Adrenal gland (tissue), 9 donors: ENCODE measurements at regions not wholly inside any gene's neighbourhood (a gene's known extent, or its start where the extent isn't known, plus 50 kb on each side); places are given as distances from the start of the nearest gene placed in this dataset.

Experiments used
- DNase-seq, 7 donors: peaks; one replicate each; pipeline ENCODE4 v3.0.0-alpha.2; 2019 to 2020
- H3K27ac ChIP-seq, 5 donors: fragments of 200-600 bp; sonication (generic) in 4 of 5; 1 replicate in 3 of 5; 2 replicates in 2 of 5; pipeline versions ENCODE4 v1.5.1 to v1.8.0; 2016 to 2020; ENCODE audit warnings: mild to moderate bottlenecking in 1 of 5
- H3K27me3 ChIP-seq: fragments of 200-600 bp; 2 replicates; pipeline ENCODE4 v1.8.0; 2021
- H3K36me3 ChIP-seq, 2 donors: fragments of 200-600 bp; replicated peaks in 1 of 2; 1 replicate in 1 of 2; 2 replicates in 1 of 2; pipeline versions ENCODE4 v1.5.1 to v1.8.0; 2018 to 2022
- H3K4me1 ChIP-seq, 2 donors: fragments of 200-600 bp; replicated peaks in 1 of 2; 1 replicate in 1 of 2; 2 replicates in 1 of 2; pipeline versions ENCODE4 v1.5.1 to v1.8.0; 2018 to 2021
- H3K4me3 ChIP-seq, 4 donors: fragments of 200-600 bp; sonication (generic) in 3 of 4; one replicate each; pipeline ENCODE4 v1.5.1; 2016 to 2018
- H3K9me3 ChIP-seq, 3 donors: fragments of 200-600 bp; sonication (generic) in 1 of 3; replicated peaks in 1 of 3; 1 replicate in 2 of 3; 2 replicates in 1 of 3; pipeline versions ENCODE4 v1.5.1 to v1.8.0; 2016 to 2021
- POLR2A ChIP-seq, 2 donors: fragments of 450-650 bp; IDR thresholded peaks; one replicate each; pipeline ENCODE4 v1.6.1; 2017; ENCODE audit warnings: antibody characterized with exemption in 2 of 2, mild to moderate bottlenecking in 2 of 2, moderate library complexity in 1 of 2
- WGBS, 4 donors: extraction: QIAGEN DNeasy Blood & Tissue Kit in 2 of 4; methylation state at CpG; one replicate each; pipeline versions ENCODE4 v1.1.5 to v1.1.7; 2013 to 2017; 5-methylcytosine and 5-hydroxymethylcytosine counted together
- intact Hi-C, 2 donors: fragments of 100-400 bp; cut with DNase I; formaldehyde crosslinking; loops; one replicate each; pipeline versions ENCODE4 v1.14.1 to v1.15.0; 2022 to 2023
- TF ChIP-seq, protein P1 (sequence below), 6 experiments: fragments of 450-650 bp in 4 of 6; fragments of 200-600 bp in 2 of 6; sonication (generic) in 1 of 6; IDR thresholded peaks; 1 replicate in 5 of 6; 2 replicates in 1 of 6; pipeline versions ENCODE4 v1.5.1 to v1.8.0; 2016 to 2021; ENCODE audit warnings: antibody characterized with exemption in 6 of 6, mild to moderate bottlenecking in 2 of 6, moderate library complexity in 1 of 6
- donor health status: healthy with polysubstance abuse.
- donor health status: Bipolar disorder and iron deficiency.
- donor health status: DM: yes; HTN: yes; CAD: no.
- donor health status: DM: no; HTN: no; CAD: no.
- donor health status: DM: no; HTN: no; CAD: no.

DNA sequence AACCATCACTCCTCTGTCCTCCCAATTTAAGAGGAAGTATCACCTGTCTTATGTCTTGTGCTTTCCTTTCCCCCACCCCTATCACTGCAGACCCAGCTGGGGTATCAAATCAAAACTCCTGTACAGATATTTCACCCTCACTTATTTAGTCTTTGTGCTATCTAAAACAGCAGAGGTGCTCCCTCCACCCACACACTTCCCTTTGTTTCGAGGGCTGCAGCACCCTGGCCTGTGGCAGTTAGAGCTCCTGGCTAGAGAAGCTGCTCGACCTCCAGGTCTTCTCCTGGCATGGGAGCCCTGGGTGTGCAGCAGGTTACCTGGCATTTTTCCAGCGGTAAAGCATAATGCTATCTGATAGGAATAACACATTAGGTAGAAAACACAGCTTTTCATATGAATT lies 181.4 kb upstream of the BCL6 start:
- Histone ChIP-seq H3K4me1 (no peaks in the 10 kb centered on the region), H3K4me3 (no peak overlapping the region), H3K9me3 (no peaks in the 10 kb centered on the region), H3K27me3 (no peaks in the 10 kb centered on the region), H3K27ac (no peak overlapping the region), H3K36me3 (no peaks in the 10 kb centered on the region)
- 79 to 87% (median 83%) methylated on average over 3 of the region's 3 CpGs for WGBS, 4 donors
- TF ChIP-seq, protein P1, sequence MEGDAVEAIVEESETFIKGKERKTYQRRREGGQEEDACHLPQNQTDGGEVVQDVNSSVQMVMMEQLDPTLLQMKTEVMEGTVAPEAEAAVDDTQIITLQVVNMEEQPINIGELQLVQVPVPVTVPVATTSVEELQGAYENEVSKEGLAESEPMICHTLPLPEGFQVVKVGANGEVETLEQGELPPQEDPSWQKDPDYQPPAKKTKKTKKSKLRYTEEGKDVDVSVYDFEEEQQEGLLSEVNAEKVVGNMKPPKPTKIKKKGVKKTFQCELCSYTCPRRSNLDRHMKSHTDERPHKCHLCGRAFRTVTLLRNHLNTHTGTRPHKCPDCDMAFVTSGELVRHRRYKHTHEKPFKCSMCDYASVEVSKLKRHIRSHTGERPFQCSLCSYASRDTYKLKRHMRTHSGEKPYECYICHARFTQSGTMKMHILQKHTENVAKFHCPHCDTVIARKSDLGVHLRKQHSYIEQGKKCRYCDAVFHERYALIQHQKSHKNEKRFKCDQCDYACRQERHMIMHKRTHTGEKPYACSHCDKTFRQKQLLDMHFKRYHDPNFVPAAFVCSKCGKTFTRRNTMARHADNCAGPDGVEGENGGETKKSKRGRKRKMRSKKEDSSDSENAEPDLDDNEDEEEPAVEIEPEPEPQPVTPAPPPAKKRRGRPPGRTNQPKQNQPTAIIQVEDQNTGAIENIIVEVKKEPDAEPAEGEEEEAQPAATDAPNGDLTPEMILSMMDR (IDR thresholded peaks at IDR 0.05): no peak
- TF ChIP-seq POLR2A (IDR thresholded peaks at IDR 0.05): no peak
- no peak for DNase-seq
- intact Hi-C loops: no loop called here

DNA sequence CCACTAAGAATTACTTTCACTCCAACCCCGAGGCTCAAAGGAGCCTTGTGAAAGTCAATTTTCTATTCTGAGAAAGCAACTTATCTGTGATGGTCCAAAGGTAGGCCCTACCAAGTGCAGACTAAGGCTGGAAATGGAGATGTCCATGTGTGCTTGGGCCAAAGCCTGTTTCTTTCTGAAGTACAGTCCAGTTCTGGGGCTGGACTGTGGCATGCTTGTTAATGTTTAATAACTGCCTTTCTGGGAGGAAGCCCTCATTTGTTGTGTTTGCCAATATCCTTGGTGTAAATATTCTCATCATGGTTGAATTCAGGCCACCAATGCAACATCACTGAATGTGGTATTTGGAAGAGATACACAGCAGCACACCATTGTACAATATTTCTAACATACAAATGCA lies 182.3 kb upstream of the BCL6 start:
- Histone ChIP-seq H3K27ac (no peak overlapping the region), H3K9me3 (no peaks in the 10 kb centered on the region), H3K36me3 (no peaks in the 10 kb centered on the region), H3K27me3 (no peaks in the 10 kb centered on the region), H3K4me1 (no peaks in the 10 kb centered on the region), H3K4me3 (no peak overlapping the region)
- TF ChIP-seq, protein P1 (IDR thresholded peaks at IDR 0.05): no peak
- no peak for TF ChIP-seq POLR2A (IDR thresholded peaks at IDR 0.05)
- WGBS, 4 donors: 88 to 95% (median 92%) methylated on average over 1 of the region's 1 CpG
- DNase-seq: no peak
- intact Hi-C loops: no loop called here

DNA sequence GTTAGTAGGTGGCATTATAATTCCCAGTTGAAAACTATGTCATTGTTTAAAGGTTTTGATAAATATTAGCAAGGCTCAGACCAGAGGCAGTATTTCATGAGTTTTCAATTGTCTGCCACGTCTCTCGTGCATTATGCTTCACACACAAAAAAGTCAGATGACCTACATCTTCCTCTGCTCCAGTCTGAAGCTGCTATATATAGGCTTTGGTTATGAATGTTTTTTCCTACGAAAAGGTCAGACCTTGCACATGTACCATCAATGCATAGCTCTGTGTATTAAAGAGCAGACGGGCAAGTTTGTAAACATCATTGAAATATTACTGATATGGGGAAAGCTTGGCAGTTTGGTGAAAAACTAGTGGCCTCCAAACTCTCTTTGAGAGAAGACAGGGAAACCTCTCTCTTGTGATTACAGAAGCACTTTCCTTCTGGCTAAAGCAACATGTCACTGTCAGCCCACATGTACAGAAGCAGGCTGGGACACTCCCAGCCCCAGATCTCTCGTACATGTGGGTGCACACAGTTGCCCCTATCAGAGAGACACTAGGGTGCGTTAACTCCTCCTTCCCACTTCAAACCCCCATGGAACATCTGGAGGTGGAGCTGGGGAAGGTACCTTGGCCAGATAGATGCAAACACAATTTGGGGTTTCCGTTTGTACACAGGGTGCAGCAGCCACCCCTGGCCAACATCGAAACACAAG lies 184.0 kb upstream of the BCL6 start:
- intact Hi-C loops: no loop called here
- 52 to 76% (median 57%) methylated on average over 8 of the region's 8 CpGs for WGBS, 4 donors
- no peak overlapping the region for H3K27ac ChIP-seq
- H3K36me3 ChIP-seq: no peaks in the 10 kb centered on the region
- no peaks in the 10 kb centered on the region for H3K9me3 ChIP-seq
- DNase-seq: no peak
- H3K4me3 ChIP-seq: no peak overlapping the region
- TF ChIP-seq, protein P1 (IDR thresholded peaks at IDR 0.05): no peak
- TF ChIP-seq POLR2A (IDR thresholded peaks at IDR 0.05): no peak
- H3K4me1 ChIP-seq: no peaks in the 10 kb centered on the region
- no peaks in the 10 kb centered on the region for H3K27me3 ChIP-seq

DNA sequence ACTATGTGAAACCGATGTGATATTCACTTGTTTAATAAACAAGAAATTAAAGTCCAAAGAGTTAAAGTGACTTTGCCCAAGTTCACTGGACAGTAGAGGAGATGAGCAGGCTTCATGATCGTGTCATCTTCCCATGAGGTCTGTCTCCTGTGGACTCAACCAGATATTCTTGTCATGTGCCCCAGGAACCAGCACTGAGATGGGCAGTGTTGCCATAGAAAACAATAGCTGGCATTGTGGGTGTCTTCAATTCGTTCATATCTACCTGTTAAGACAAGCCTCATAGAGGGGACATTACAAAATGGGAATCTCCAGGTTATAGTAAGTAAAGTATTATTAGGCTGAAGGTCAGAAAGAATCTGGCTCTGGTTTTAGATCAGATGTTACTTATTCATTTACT lies 184.8 kb upstream of the BCL6 start:
- DNase-seq: no peak

More for the DNA sequence above, 184.8 kb upstream of the BCL6 start:
- no peak for TF ChIP-seq POLR2A (IDR thresholded peaks at IDR 0.05)
- TF ChIP-seq, protein P1 (IDR thresholded peaks at IDR 0.05): no peak
- 80 to 91% (median 86%) methylated on average over 3 of the region's 3 CpGs for WGBS, 4 donors
- Histone ChIP-seq H3K4me3 (no peak overlapping the region), H3K4me1 (no peaks in the 10 kb centered on the region), H3K9me3 (no peaks in the 10 kb centered on the region), H3K36me3 (no peaks in the 10 kb centered on the region), H3K27ac (no peak overlapping the region), H3K27me3 (no peaks in the 10 kb centered on the region)
- intact Hi-C loops: no loop called here
